Retina (tissue), 1 donor: ENCODE measurements at regions not wholly inside any gene's neighbourhood (a gene's known extent, or its start where the extent isn't known, plus 50 kb on each side); places are given as distances from the start of the nearest gene placed in this dataset.
"Not testable (repeated sequence)": the region's sequence is repeated elsewhere in the genome, so short reads cannot be mapped to it uniquely, and the experiment has no call there.

Source experiments
- DNase-seq: peaks from one replicate; pipeline ENCODE4 v3.0.0-alpha.2; 2016

- DNase-seq, result no peak
Observed at GRCh38 chr5:152456815-152457443, 51.9 kb upstream of the NMUR2 start.

- peak; percentile 13 for DNase-seq
Observed at GRCh38 chr5:152462021-152462721, 57.1 kb upstream of the NMUR2 start.

GRCh38 chr5:152464048-152464447 is 59.0 kb upstream of the NMUR2 start:
- no peak for DNase-seq

- no peak for DNase-seq
Observed at GRCh38 chr5:152465140-152465539, 60.1 kb upstream of the NMUR2 start.

GRCh38 chr5:152466085-152466745 is 61.1 kb upstream of the NMUR2 start:
- DNase-seq, result no peak

GRCh38 chr5:152470167-152470566 is 65.1 kb upstream of the NMUR2 start:
- DNase-seq, result no peak

GRCh38 chr5:152472083-152472482 is 67.0 kb upstream of the NMUR2 start:
- no peak for DNase-seq

- DNase-seq, result no peak
Observed at GRCh38 chr5:152474961-152475360, 69.9 kb upstream of the NMUR2 start.

GRCh38 chr5:152477536-152477935 is 72.5 kb upstream of the NMUR2 start:
- DNase-seq, result no peak

GRCh38 chr5:152479866-152480265 is 74.8 kb upstream of the NMUR2 start:
- not testable (repeated sequence) for DNase-seq

- not testable (repeated sequence) for DNase-seq
Observed at GRCh38 chr5:152480677-152481076, 75.6 kb upstream of the NMUR2 start.

GRCh38 chr5:152487130-152487529 is 82.1 kb upstream of the NMUR2 start:
- no peak for DNase-seq

GRCh38 chr5:152488869-152489268 is 83.8 kb upstream of the NMUR2 start:
- DNase-seq, result no peak

GRCh38 chr5:152499814-152500535 is 94.9 kb upstream of the NMUR2 start:
- no peak for DNase-seq

- no peak for DNase-seq
Observed at GRCh38 chr5:152501294-152501693, 96.2 kb upstream of the NMUR2 start.

GRCh38 chr5:152503206-152503605 is 98.1 kb upstream of the NMUR2 start:
- DNase-seq, result no peak

- DNase-seq, result peak; percentile 58
Observed at GRCh38 chr5:152505442-152506042, 100.5 kb upstream of the NMUR2 start.

GRCh38 chr5:152511120-152511519 is 106.0 kb upstream of the NMUR2 start:
- DNase-seq, result no peak

- DNase-seq, result peak; percentile 63
Observed at GRCh38 chr5:152511531-152512132, 106.6 kb upstream of the NMUR2 start.

GRCh38 chr5:152514827-152515397 is 109.8 kb upstream of the NMUR2 start:
- peak; percentile 40 for DNase-seq

GRCh38 chr5:152523964-152524363 is 118.9 kb upstream of the NMUR2 start:
- DNase-seq, result no peak

GRCh38 chr5:152527358-152528052 is 122.4 kb upstream of the NMUR2 start:
- DNase-seq, result no peak
